GM06990 (cell line): ENCODE measurements at regions not wholly inside any gene's neighbourhood (a gene's known extent, or its start where the extent isn't known, plus 50 kb on each side); places are given as distances from the start of the nearest gene placed in this dataset.

Experiments used
- DNase-seq: peaks from one replicate; pipeline ENCODE4 v3.0.0-alpha.2; 2011; ENCODE audit not compliant: insufficient read length; ENCODE audit errors: extremely low read depth
- H3K27me3 ChIP-seq: replicated peaks from 2 replicates; pipeline ENCODE4 v1.6.0; 2011; ENCODE audit warnings: low read length; ENCODE audit not compliant: control insufficient read depth, insufficient read depth
- H3K36me3 ChIP-seq: 2 replicates; pipeline ENCODE4 v1.5.1; 2011; ENCODE audit warnings: low read length; ENCODE audit not compliant: control insufficient read depth, insufficient read depth
- H3K4me3 ChIP-seq: replicated peaks from 2 replicates; pipeline ENCODE4 v1.5.1; 2011; ENCODE audit warnings: low read depth, mild to moderate bottlenecking, control low read depth, low read length
- CTCF ChIP-seq: IDR thresholded peaks from 2 replicates; pipeline ENCODE4 v1.5.1; 2011; ENCODE audit warnings: low read length, control low read depth, mild to moderate bottlenecking, inconsistent platforms; ENCODE audit not compliant: insufficient read depth, poor library complexity, severe bottlenecking

- no peak for DNase-seq
- no peaks in the 10 kb centered on the region for H3K27me3 ChIP-seq
- no peaks in the 10 kb centered on the region for H3K36me3 ChIP-seq
- TF ChIP-seq CTCF = no peak
- H3K4me3 ChIP-seq = no peak overlapping the region
These were observed 69.2 kb downstream of the LYZL2 start for GRCh38 chr10:30560326-30560725.

GRCh38 chr10:30559180-30559579 is 70.4 kb downstream of the LYZL2 start:
- no peak for TF ChIP-seq CTCF
- DNase-seq = no peak
- Histone ChIP-seq H3K27me3 (no peaks in the 10 kb centered on the region), H3K36me3 (no peaks in the 10 kb centered on the region), H3K4me3 (no peak overlapping the region)

- Histone ChIP-seq H3K4me3 (no peak overlapping the region), H3K36me3 (no peaks in the 10 kb centered on the region), H3K27me3 (no peaks in the 10 kb centered on the region)
- TF ChIP-seq CTCF = no peak
- no peak for DNase-seq
These were observed 71.1 kb downstream of the LYZL2 start for GRCh38 chr10:30558411-30558810.

- H3K27me3 ChIP-seq = no peaks in the 10 kb centered on the region
- no peak for TF ChIP-seq CTCF
- H3K36me3 ChIP-seq = no peaks in the 10 kb centered on the region
- no peak overlapping the region for H3K4me3 ChIP-seq
- DNase-seq = no peak
These were observed 71.7 kb downstream of the LYZL2 start for GRCh38 chr10:30557884-30558283.

- Histone ChIP-seq H3K27me3 (no peaks in the 10 kb centered on the region), H3K36me3 (no peaks in the 10 kb centered on the region), H3K4me3 (no peak overlapping the region)
- TF ChIP-seq CTCF = no peak
- no peak for DNase-seq
These were observed 73.4 kb downstream of the LYZL2 start for GRCh38 chr10:30556189-30556588.

- no peaks in the 10 kb centered on the region for H3K36me3 ChIP-seq
- no peak overlapping the region for H3K4me3 ChIP-seq
- no peak for DNase-seq
- TF ChIP-seq CTCF = no peak
- H3K27me3 ChIP-seq = no peaks in the 10 kb centered on the region
These were observed 74.1 kb downstream of the LYZL2 start for GRCh38 chr10:30555465-30555864.
